AG10803 (cell line): ENCODE measurements at regions not wholly inside any gene's neighbourhood (a gene's known extent, or its start where the extent isn't known, plus 50 kb on each side); places are given as distances from the start of the nearest gene placed in this dataset.
"Not testable (repeated sequence)": the region's sequence is repeated elsewhere in the genome, so short reads cannot be mapped to it uniquely, and the experiment has no call there.

Experiments used
- DNase-seq: peaks from one replicate; pipeline ENCODE4 v3.0.0; 2010; ENCODE audit warnings: low read depth
- H3K4me3 ChIP-seq: 2 replicates; pipeline ENCODE4 v1.5.1; 2011; ENCODE audit warnings: mild to moderate bottlenecking, low read length, control low read depth
- TF ChIP-seq, protein P1 (sequence below): conservative IDR thresholded peaks from 2 replicates; pipeline ENCODE4 v1.5.1; 2011; ENCODE audit warnings: mild to moderate bottlenecking, low read length, control low read depth, inconsistent platforms

DNA sequence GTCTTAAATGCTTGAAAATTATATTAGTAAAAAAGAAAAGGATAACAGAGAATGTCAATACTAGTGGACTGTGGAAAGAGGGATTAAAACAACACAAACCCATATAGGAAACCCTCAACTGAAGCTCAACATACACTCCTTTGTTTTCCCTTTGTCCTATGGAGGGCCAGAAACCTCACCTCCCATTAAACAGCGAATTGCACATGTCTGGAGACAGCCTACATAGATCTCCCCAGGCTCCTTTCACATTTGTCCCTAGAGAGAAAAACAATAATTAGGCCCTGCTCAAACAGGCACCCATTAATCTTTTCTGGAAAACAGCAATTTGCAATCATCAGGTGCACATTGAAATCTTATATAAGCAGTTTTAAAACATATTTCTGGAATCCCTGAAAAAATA is 87.6 kb upstream of the SEMA3D start:
- DNase-seq: no peak
- TF ChIP-seq, protein P1, sequence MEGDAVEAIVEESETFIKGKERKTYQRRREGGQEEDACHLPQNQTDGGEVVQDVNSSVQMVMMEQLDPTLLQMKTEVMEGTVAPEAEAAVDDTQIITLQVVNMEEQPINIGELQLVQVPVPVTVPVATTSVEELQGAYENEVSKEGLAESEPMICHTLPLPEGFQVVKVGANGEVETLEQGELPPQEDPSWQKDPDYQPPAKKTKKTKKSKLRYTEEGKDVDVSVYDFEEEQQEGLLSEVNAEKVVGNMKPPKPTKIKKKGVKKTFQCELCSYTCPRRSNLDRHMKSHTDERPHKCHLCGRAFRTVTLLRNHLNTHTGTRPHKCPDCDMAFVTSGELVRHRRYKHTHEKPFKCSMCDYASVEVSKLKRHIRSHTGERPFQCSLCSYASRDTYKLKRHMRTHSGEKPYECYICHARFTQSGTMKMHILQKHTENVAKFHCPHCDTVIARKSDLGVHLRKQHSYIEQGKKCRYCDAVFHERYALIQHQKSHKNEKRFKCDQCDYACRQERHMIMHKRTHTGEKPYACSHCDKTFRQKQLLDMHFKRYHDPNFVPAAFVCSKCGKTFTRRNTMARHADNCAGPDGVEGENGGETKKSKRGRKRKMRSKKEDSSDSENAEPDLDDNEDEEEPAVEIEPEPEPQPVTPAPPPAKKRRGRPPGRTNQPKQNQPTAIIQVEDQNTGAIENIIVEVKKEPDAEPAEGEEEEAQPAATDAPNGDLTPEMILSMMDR: no peak
- no peak overlapping the region for H3K4me3 ChIP-seq

DNA sequence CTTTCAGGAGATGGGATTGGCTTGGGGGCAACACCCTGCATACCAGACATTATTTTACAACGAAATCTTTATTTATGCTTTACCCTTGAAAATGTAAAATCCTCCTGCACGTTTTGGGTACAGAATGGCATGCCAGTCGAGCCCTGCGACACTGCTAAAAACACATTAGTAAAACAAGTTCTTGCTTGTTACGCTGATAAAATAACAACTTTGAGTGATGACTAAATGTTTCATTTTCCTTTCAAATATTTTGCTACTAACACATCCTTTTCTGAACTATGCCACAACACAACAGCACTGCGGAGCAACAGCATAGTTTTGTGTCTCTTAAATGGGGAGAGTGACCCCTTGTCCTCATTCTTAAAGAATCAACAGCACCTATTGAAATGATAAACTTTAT is 76.0 kb upstream of the SEMA3D start:
- DNase-seq: no peak
- TF ChIP-seq, protein P1: no peak
- H3K4me3 ChIP-seq: no peak overlapping the region

DNA sequence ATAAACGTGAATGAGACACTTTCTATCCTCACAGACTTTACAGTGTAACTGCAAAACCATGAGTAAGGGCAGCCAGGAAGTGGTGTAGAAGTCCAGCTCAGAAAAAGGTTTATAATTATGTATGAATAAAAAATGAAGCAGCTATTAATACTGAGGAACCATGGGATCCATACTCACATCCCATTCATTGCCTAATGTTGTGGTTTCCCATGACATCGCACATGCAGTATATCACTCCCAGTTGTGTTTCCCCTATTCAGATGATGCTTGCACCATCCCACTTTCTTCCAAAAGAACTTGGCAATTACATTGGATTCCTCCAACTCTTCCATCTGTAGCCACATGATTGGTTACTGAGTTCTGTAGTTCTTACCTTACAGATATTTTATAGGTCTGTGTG is 74.5 kb upstream of the SEMA3D start:
- no peak overlapping the region for H3K4me3 ChIP-seq
- peak; percentile 48 for DNase-seq
- TF ChIP-seq, protein P1: no peak

DNA sequence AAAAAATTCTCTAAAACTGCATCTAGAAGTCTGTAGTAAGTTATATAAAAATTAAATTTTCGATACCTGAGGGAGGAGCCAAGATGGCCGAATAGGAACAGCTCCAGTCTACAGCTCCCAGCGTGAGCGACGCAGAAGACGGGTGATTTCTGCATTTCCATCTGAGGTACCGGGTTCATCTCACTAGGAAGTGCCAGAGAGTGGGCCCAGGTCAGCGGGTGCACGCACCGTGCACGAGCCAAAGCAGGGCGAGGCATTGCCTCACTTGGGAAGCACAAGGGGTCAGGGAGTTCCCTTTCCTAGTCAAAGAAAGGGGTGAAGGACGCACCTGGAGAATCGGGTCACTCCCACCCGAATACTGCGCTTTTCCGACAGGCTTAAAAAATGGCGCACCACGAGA is 62.9 kb upstream of the SEMA3D start:
- DNase-seq, H3K4me3 ChIP-seq: not testable (repeated sequence)

DNA sequence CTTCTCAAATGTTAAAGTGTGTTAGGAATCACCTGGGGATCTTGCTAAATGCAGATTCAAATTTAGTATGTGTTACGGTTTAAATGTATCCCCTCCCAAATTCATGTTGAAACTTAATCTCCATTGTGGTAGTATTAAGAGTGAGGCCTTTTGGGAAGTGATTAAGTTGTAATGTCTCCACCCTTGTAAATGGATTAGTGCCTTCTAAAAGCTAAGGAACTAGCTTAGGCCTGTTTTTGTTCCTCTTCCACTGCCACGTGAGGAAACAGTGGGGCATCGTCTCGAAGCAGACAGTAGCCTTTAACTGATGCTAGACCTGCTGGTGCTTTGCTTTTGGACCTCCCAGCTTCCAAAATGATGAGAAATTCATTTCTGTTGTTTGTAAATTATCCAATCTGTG is 52.3 kb upstream of the SEMA3D start:
- no peak for DNase-seq

DNA sequence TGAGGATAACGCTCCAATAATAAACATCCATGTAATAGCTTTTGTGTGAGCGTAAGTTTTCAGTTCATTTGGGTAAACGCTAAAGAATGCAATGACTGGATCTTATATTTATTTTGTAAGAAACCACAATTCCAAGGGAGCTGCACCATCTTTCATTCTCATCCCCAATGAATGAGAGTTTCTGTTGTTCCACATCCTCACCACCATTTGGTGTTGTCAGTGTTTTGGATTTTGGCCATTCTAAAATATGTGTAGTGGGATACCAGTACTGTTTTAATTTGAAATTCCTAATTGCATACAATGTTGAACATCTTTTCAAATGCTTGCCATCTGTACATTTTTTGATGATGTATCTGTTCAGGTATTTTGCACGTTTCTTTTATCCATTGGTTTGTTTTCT is 50.9 kb upstream of the SEMA3D start:
- peak; percentile 14 for DNase-seq
- TF ChIP-seq, protein P1: no peak
- no peak overlapping the region for H3K4me3 ChIP-seq

More for the DNA sequence above, 52.3 kb upstream of the SEMA3D start:
- H3K4me3 ChIP-seq: no peak overlapping the region
- TF ChIP-seq, protein P1: no peak
